ACHN (cell line): ENCODE measurements at regions not wholly inside any gene's neighbourhood (a gene's known extent, or its start where the extent isn't known, plus 50 kb on each side); places are given as distances from the start of the nearest gene placed in this dataset.

ENCODE experiments used
- DNase-seq: peaks from one replicate; pipeline ENCODE4 v3.0.0-alpha.2; 2015
- in situ Hi-C: cut with HindIII; loops from 2 replicates; pipeline ENCODE4 v1.10.0; 2017; ENCODE audit warnings: low sequenced_read_pairs, low pct_ligation_motif_present, low pct_unique_long_range_greater_than_20kb

GRCh38 chrX:49773993-49774392 lies 55.1 kb upstream of the PAGE4 start:
- in situ Hi-C loops = no loop called here
- DNase-seq = no peak

- no peak for DNase-seq
- in situ Hi-C loops = no loop called here
Observed at GRCh38 chrX:49767236-49767635, 61.9 kb upstream of the PAGE4 start.

GRCh38 chrX:49762175-49762720 lies 66.5 kb upstream of the PAGE1 start:
- in situ Hi-C loops = no loop called here
- no peak for DNase-seq

GRCh38 chrX:49761481-49761880 lies 65.7 kb upstream of the PAGE1 start:
- in situ Hi-C loops = no loop called here
- DNase-seq = peak; percentile 8

GRCh38 chrX:49760290-49760890 lies 64.6 kb upstream of the PAGE1 start:
- DNase-seq = no peak
- in situ Hi-C loops = no loop called here

- no peak for DNase-seq
- in situ Hi-C loops = no loop called here
Observed at GRCh38 chrX:49756692-49757091, 60.9 kb upstream of the PAGE1 start.

GRCh38 chrX:49754233-49754857 lies 58.6 kb upstream of the PAGE1 start:
- peak; percentile 3 for DNase-seq
- in situ Hi-C loops = no loop called here

- in situ Hi-C loops = no loop called here
Observed at GRCh38 chrX:49753691-49754090, 57.9 kb upstream of the PAGE1 start.

GRCh38 chrX:49748211-49748956 lies 52.6 kb upstream of the PAGE1 start:
- in situ Hi-C loops = no loop called here
- no peak for DNase-seq

More at GRCh38 chrX:49753691-49754090, 57.9 kb upstream of the PAGE1 start:
- DNase-seq = no peak

- in situ Hi-C loops = no loop called here
Observed at GRCh38 chrX:49746306-49746705, 50.5 kb upstream of the PAGE1 start.

More at GRCh38 chrX:49746306-49746705, 50.5 kb upstream of the PAGE1 start:
- DNase-seq = no peak
